ENCODE measurements at regions not wholly inside any gene's neighbourhood (a gene's known extent, or its start where the extent isn't known, plus 50 kb on each side); places are given as distances from the start of the nearest gene placed in this dataset.
A peak's percentile ranks its signal among the peaks of the same experiment; 100 is the strongest.

DNA sequence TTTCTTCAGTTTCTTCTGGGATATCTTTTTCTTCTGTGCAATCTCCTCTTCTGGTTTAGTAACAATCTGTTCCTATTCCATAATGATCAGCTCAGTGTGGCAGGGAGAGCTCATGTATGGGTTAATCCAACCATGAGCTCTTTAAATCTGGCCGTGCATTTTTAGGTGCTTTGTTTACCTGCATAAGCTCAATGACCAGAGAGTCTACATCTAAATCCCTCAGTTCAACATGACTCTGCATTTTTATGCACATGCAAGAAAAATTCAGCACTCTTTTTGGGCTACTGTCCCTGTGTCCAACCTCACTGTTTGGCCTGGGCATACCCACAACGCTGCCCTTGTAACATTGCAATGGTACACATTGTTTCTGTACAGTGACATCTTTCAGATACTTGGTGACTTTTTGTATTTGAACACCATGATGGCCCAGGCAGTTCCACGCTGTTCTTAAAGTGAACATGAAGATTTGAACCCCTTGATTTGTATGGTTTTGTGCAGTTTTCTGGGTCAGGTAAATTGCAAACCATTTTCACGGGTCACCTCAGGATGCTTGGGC, 243.3 kb upstream of the SRRM4 start:
- no peaks in the 10 kb centered on the region for H3K36me3 Mint-ChIP-seq (ENCODE audit: low read depth)
- WGBS, 2 experiments (ENCODE audit: insufficient coverage in 1 of 2, insufficient read length in 1 of 2), result 84 to 100% methylated on average over 2 to 4 of the region's 4 CpGs

DNA sequence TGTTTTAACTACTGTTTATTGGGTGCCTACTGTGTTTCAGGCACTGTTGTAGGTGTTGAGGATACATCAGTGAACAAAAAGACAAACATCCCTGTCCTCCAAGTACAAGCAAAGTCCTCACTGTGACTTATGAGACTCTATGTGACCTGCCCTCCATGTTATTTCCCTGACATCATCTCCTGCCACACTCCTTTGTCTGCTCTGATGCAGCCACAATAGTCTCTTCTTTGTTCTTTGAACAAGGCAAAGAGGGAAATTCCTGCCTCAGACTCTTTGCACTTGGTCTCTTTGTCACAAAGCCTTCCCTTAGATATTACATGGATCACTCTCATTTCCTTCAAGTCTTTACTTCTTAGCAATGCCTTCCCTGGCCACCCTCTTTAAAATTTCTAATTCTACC, 240.1 kb upstream of the SRRM4 start:
- Histone ChIP-seq H3K36me3 (ENCODE audit: control insufficient read depth, insufficient read depth, low read length) (no peaks in the 10 kb centered on the region), H3K9me3 (ENCODE audit: control insufficient read depth, low read length) (no peaks in the 10 kb centered on the region), H3K27me3 (ENCODE audit: control insufficient read depth, insufficient read depth, low read length, poor library complexity, severe bottlenecking) (no peaks in the 10 kb centered on the region), H3K4me1 (ENCODE audit: control insufficient read depth, insufficient read depth, low read length) (no peaks in the 10 kb centered on the region), H3K9ac (ENCODE audit: extremely low read depth, low read length, poor library complexity, severe bottlenecking) (no peak overlapping the region), H3K27ac (ENCODE audit: low read depth, low read length) (peak overlapping the region; percentile 82), H3K4me3 (ENCODE audit: low read length) (no peak overlapping the region)
- Mint-ChIP-seq H3K27me3 (ENCODE audit: insufficient read depth) (no peaks in the 10 kb centered on the region), H3K27ac (no peak overlapping the region), H3K4me3 (no peak overlapping the region), H3K36me3 (ENCODE audit: low read depth) (no peaks in the 10 kb centered on the region), H3K9me3 (no peaks in the 10 kb centered on the region), H3K4me1 (no peaks in the 10 kb centered on the region)
- DNase-seq, result no peak
- TF ChIP-seq, protein P1, sequence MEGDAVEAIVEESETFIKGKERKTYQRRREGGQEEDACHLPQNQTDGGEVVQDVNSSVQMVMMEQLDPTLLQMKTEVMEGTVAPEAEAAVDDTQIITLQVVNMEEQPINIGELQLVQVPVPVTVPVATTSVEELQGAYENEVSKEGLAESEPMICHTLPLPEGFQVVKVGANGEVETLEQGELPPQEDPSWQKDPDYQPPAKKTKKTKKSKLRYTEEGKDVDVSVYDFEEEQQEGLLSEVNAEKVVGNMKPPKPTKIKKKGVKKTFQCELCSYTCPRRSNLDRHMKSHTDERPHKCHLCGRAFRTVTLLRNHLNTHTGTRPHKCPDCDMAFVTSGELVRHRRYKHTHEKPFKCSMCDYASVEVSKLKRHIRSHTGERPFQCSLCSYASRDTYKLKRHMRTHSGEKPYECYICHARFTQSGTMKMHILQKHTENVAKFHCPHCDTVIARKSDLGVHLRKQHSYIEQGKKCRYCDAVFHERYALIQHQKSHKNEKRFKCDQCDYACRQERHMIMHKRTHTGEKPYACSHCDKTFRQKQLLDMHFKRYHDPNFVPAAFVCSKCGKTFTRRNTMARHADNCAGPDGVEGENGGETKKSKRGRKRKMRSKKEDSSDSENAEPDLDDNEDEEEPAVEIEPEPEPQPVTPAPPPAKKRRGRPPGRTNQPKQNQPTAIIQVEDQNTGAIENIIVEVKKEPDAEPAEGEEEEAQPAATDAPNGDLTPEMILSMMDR (conservative IDR thresholded peaks at IDR 0.05), result no peak

More for the DNA sequence above, 243.3 kb upstream of the SRRM4 start:
- Histone ChIP-seq H3K4me3 (ENCODE audit: low read length) (no peak overlapping the region), H3K27me3 (ENCODE audit: control insufficient read depth, insufficient read depth, low read length, poor library complexity, severe bottlenecking) (no peaks in the 10 kb centered on the region), H3K36me3 (ENCODE audit: control insufficient read depth, insufficient read depth, low read length) (no peaks in the 10 kb centered on the region), H3K9ac (ENCODE audit: extremely low read depth, low read length, poor library complexity, severe bottlenecking) (no peak overlapping the region), H3K27ac (ENCODE audit: low read depth, low read length) (no peak overlapping the region), H3K4me1 (ENCODE audit: control insufficient read depth, insufficient read depth, low read length) (no peaks in the 10 kb centered on the region), H3K9me3 (ENCODE audit: control insufficient read depth, low read length) (no peaks in the 10 kb centered on the region)
- TF ChIP-seq, protein P1 (conservative IDR thresholded peaks at IDR 0.05), result no peak
- no peak overlapping the region for H3K4me3 Mint-ChIP-seq
- DNase-seq, result no peak
- no peaks in the 10 kb centered on the region for H3K4me1 Mint-ChIP-seq
- no peak overlapping the region for H3K27ac Mint-ChIP-seq
- H3K9me3 Mint-ChIP-seq, result no peaks in the 10 kb centered on the region
- H3K27me3 Mint-ChIP-seq (ENCODE audit: insufficient read depth), result peaks cover 5% of the 10 kb centered on the region

DNA sequence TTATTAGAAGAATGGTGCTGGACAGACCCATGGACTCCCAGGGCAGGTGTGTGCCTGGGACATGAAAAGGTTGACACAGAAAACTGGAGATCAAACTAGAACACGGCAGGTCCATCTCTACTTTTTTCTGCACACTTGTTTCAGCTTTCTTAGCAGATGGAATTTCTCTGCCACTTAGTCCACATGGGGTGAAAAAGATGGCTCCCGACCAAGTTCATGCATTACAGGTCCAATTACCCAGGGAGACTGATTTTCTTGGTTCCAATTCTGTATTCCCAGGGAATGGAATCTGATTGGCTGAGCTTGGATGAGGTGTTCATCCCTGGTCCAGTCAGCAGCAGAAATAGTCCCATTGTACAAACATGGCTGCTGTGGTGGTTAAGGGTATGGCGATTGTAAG, 238.9 kb upstream of the SRRM4 start:
- no peaks in the 10 kb centered on the region for H3K4me1 ChIP-seq (ENCODE audit: control insufficient read depth, insufficient read depth, low read length)
- DNase-seq, result no peak
- no peak overlapping the region for H3K9ac ChIP-seq (ENCODE audit: extremely low read depth, low read length, poor library complexity, severe bottlenecking)
- Mint-ChIP-seq H3K36me3 (ENCODE audit: low read depth) (no peaks in the 10 kb centered on the region), H3K9me3 (no peaks in the 10 kb centered on the region), H3K27me3 (ENCODE audit: insufficient read depth) (no peaks in the 10 kb centered on the region), H3K27ac (no peak overlapping the region), H3K4me3 (no peak overlapping the region), H3K4me1 (no peaks in the 10 kb centered on the region)
- TF ChIP-seq, protein P1 (conservative IDR thresholded peaks at IDR 0.05), result no peak
- WGBS, 2 experiments (ENCODE audit: insufficient coverage in 1 of 2, insufficient read length in 1 of 2), result 86% methylated on average over 3 of the region's 3 CpGs; no CpG with 5 or more reads in 1 of the 2 experiments
- no peaks in the 10 kb centered on the region for H3K27me3 ChIP-seq (ENCODE audit: control insufficient read depth, insufficient read depth, low read length, poor library complexity, severe bottlenecking)
- no peak overlapping the region for H3K4me3 ChIP-seq (ENCODE audit: low read length)
- H3K27ac ChIP-seq (ENCODE audit: low read depth, low read length), result no peak overlapping the region
- H3K36me3 ChIP-seq (ENCODE audit: control insufficient read depth, insufficient read depth, low read length), result no peaks in the 10 kb centered on the region
- H3K9me3 ChIP-seq (ENCODE audit: control insufficient read depth, low read length), result no peaks in the 10 kb centered on the region
